GM10266 (cell line): ENCODE measurements at regions not wholly inside any gene's neighbourhood (a gene's known extent, or its start where the extent isn't known, plus 50 kb on each side); places are given as distances from the start of the nearest gene placed in this dataset.

Experiments used
- DNase-seq: peaks from one replicate; pipeline ENCODE4 v3.0.0; 2012; ENCODE audit errors: extremely low spot score
- CTCF ChIP-seq: IDR thresholded peaks from 2 replicates; pipeline ENCODE4 v1.5.1; 2012; ENCODE audit warnings: mild to moderate bottlenecking, low read depth; ENCODE audit not compliant: control insufficient read depth, insufficient read depth; ENCODE audit errors: missing control alignments

- DNase-seq, result peak; percentile 23
- TF ChIP-seq CTCF, result no peak
These were observed 325.5 kb downstream of the BCOR start for GRCh38 chrX:39772057-39772832.

GRCh38 chrX:39773150-39773549, 324.6 kb downstream of the BCOR start:
- no peak for DNase-seq
- TF ChIP-seq CTCF, result no peak

- DNase-seq, result no peak
- no peak for TF ChIP-seq CTCF
These were observed 323.6 kb downstream of the BCOR start for GRCh38 chrX:39773923-39774773.

- DNase-seq, result no peak
- TF ChIP-seq CTCF, result no peak
These were observed 322.9 kb downstream of the BCOR start for GRCh38 chrX:39774774-39775328.

- no peak for TF ChIP-seq CTCF
- no peak for DNase-seq
These were observed 320.1 kb downstream of the BCOR start for GRCh38 chrX:39777623-39778025.

- DNase-seq, result no peak
- TF ChIP-seq CTCF, result no peak
These were observed 317.6 kb downstream of the BCOR start for GRCh38 chrX:39779952-39780783.
